Keratinocyte (primary cell): ENCODE measurements at regions not wholly inside any gene's neighbourhood (a gene's known extent, or its start where the extent isn't known, plus 50 kb on each side); places are given as distances from the start of the nearest gene placed in this dataset.

Experiments used
- DNase-seq: peaks from one replicate; pipeline ENCODE4 v3.0.0-alpha.2; 2011; ENCODE audit warnings: low read depth, missing footprints, low spot score
- FAIRE-seq: peaks from 2 replicates; lab custom pipeline; 2011; peaks lifted over from hg19 to GRCh38; lab: Jason Lieb, UNC
- H2AFZ ChIP-seq: 2 replicates; pipeline ENCODE4 v1.6.0; 2012; ENCODE audit warnings: low read length, control low read depth, inconsistent platforms; ENCODE audit not compliant: control insufficient read depth
- H3K27ac ChIP-seq: 2 replicates; pipeline ENCODE4 v1.5.1; 2011; ENCODE audit warnings: low read length; ENCODE audit not compliant: control insufficient read depth, insufficient read depth
- H3K27me3 ChIP-seq: 3 replicates; pipeline ENCODE4 v1.6.0; 2011; ENCODE audit warnings: low read length; ENCODE audit not compliant: control insufficient read depth, insufficient read depth; ENCODE audit errors: extremely low read depth
- H3K36me3 ChIP-seq, 2 experiments: 2 replicates in 1 of 2; 3 replicates in 1 of 2; pipeline ENCODE4 v1.5.1; 2011; ENCODE audit warnings: low read length in 2 of 2, mild to moderate bottlenecking in 1 of 2; ENCODE audit not compliant: control insufficient read depth in 2 of 2, insufficient read depth in 2 of 2; ENCODE audit errors: extremely low read depth in 1 of 2
- H3K4me1 ChIP-seq: 3 replicates; pipeline ENCODE4 v1.5.1; 2011; ENCODE audit warnings: low read length; ENCODE audit not compliant: control insufficient read depth, insufficient read depth; ENCODE audit errors: extremely low read depth
- H3K4me2 ChIP-seq: 3 replicates; pipeline ENCODE4 v1.6.0; 2011; ENCODE audit warnings: low read depth, low read length; ENCODE audit not compliant: control insufficient read depth, insufficient read depth; ENCODE audit errors: extremely low read depth
- H3K4me3 ChIP-seq, 3 experiments: fragments of 200-600 bp in 1 of 3; sonication (generic) in 1 of 3; 2 replicates in 2 of 3; 3 replicates in 1 of 3; pipeline ENCODE4 v1.5.1; 2011 to 2016; ENCODE audit warnings: low read length in 3 of 3, mild to moderate bottlenecking in 3 of 3, control low read depth in 2 of 3, inconsistent platforms in 1 of 3, low read depth in 1 of 3, mixed read lengths in 1 of 3, mixed run types in 1 of 3, moderate library complexity in 1 of 3; ENCODE audit not compliant: control insufficient read depth in 2 of 3, insufficient read depth in 2 of 3; ENCODE audit errors: extremely low read depth in 1 of 3
- H3K79me2 ChIP-seq: 2 replicates; pipeline ENCODE4 v1.6.0; 2012; ENCODE audit warnings: low read length; ENCODE audit not compliant: control insufficient read depth, insufficient read depth
- H3K9ac ChIP-seq: 3 replicates; pipeline ENCODE4 v1.6.0; 2011; ENCODE audit warnings: low read length; ENCODE audit not compliant: control insufficient read depth, insufficient read depth; ENCODE audit errors: extremely low read depth
- H3K9me1 ChIP-seq: 3 replicates; pipeline ENCODE4 v1.6.0; 2011; ENCODE audit warnings: low read length; ENCODE audit not compliant: control insufficient read depth, insufficient read depth; ENCODE audit errors: extremely low read depth
- H3K9me3 ChIP-seq: 2 replicates; pipeline ENCODE4 v1.5.1; 2012; ENCODE audit warnings: low read depth, low read length; ENCODE audit not compliant: control insufficient read depth
- H4K20me1 ChIP-seq: 3 replicates; pipeline ENCODE4 v1.6.0; 2011; ENCODE audit warnings: low read length; ENCODE audit not compliant: control insufficient read depth, insufficient read depth; ENCODE audit errors: extremely low read depth
- EZH2 ChIP-seq: IDR thresholded peaks from one replicate; pipeline ENCODE4 v1.6.1; 2012; ENCODE audit warnings: inconsistent platforms, mild to moderate bottlenecking, low read length, moderate library complexity
- dilution Hi-C: fragments of 300-500 bp; cut with MboI; formaldehyde crosslinking; loops from one replicate; pipeline ENCODE4 v1.7.0; 2020; ENCODE audit warnings: low sequenced_read_pairs; ENCODE audit not compliant: extremely low pct_ligation_motif_present
- small RNA-seq, 3 experiments: library from RNA; depleted of rRNA; stranded (forward); fragments of <200 nt; gene quantifications; one replicate each; pipeline ENCODE3, GENCODE V24; 2012; ENCODE audit warnings: low read depth in 3 of 3, low replicate concordance in 1 of 3; ENCODE audit not compliant: insufficient read length in 3 of 3
- TF ChIP-seq, protein P1 (sequence below), 3 experiments: IDR thresholded peaks in 1 of 3; conservative IDR thresholded peaks in 1 of 3; optimal IDR thresholded peaks in 1 of 3; 2 replicates in 2 of 3; 3 replicates in 1 of 3; pipeline versions ENCODE3 to v1.5.1; 2011; ENCODE audit warnings: low read length in 3 of 3, mild to moderate bottlenecking in 3 of 3, moderate library complexity in 2 of 3, control low read depth in 1 of 3, inconsistent platforms in 1 of 3; ENCODE audit not compliant: insufficient read depth in 2 of 3; ENCODE audit errors: extremely low read depth in 1 of 3

DNA sequence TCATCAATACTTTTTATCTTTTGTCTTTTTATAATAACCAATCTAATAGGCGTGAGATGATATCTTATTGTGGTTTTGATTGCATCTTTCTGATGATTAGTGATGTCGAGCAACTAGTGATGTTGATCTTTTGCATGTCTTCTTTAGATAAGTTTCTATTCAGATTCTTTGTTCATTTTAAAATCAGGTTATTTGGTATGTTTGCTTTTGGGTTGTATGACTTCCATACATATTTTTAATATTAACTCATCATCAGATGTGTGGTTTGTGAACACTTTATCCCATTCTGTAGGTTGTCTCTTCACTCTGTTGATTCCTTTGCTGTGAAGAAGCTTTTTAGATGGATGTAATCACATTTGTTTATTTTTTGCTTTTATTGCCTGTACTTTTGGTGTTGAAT lies 295.8 kb downstream of the BCKDHB start:
- H3K27me3 ChIP-seq = no peaks in the 10 kb centered on the region
- DNase-seq (no peak), FAIRE-seq (no peak)
- dilution Hi-C loops = no loop called here
- no peak for TF ChIP-seq EZH2
- TF ChIP-seq, protein P1, sequence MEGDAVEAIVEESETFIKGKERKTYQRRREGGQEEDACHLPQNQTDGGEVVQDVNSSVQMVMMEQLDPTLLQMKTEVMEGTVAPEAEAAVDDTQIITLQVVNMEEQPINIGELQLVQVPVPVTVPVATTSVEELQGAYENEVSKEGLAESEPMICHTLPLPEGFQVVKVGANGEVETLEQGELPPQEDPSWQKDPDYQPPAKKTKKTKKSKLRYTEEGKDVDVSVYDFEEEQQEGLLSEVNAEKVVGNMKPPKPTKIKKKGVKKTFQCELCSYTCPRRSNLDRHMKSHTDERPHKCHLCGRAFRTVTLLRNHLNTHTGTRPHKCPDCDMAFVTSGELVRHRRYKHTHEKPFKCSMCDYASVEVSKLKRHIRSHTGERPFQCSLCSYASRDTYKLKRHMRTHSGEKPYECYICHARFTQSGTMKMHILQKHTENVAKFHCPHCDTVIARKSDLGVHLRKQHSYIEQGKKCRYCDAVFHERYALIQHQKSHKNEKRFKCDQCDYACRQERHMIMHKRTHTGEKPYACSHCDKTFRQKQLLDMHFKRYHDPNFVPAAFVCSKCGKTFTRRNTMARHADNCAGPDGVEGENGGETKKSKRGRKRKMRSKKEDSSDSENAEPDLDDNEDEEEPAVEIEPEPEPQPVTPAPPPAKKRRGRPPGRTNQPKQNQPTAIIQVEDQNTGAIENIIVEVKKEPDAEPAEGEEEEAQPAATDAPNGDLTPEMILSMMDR (optimal IDR thresholded peaks at IDR 0.05 in 1 of 3, IDR thresholded peaks at IDR 0.05 in 1 of 3, conservative IDR thresholded peaks at IDR 0.05 in 1 of 3; ENCODE audit: extremely low read depth in 1 of 3, insufficient read depth in 2 of 3, low read length in 3 of 3) = no peak
- no peaks in the 10 kb centered on the region for H4K20me1 ChIP-seq
- H3K27ac ChIP-seq = no peak overlapping the region
- no peaks in the 10 kb centered on the region for H3K36me3 ChIP-seq
- H3K9me1 ChIP-seq = no peaks in the 10 kb centered on the region
- no peaks in the 10 kb centered on the region for H3K4me1 ChIP-seq
- H3K4me2 ChIP-seq = no peak overlapping the region
- no peaks in the 10 kb centered on the region for H3K9me3 ChIP-seq
- H2AFZ ChIP-seq = no peak overlapping the region
- H3K4me3 ChIP-seq = no peak overlapping the region
- H3K79me2 ChIP-seq = no peaks in the 10 kb centered on the region
- H3K9ac ChIP-seq = no peak overlapping the region

Small RNAs in the stretch of these regions (small RNA-seq; reads per million reads assigned to genes)
- gene AL596028.1 (0 reads per million in 3 experiments), gene RNA5SP210 (0 reads per million in 3 experiments)
